GM19328 (cell line): ENCODE measurements at regions not wholly inside any gene's neighbourhood (a gene's known extent, or its start where the extent isn't known, plus 50 kb on each side); places are given as distances from the start of the nearest gene placed in this dataset.

Experiments
- ATAC-seq: cut with Tn5 transposase; IDR thresholded peaks from one replicate; pipeline ENCODE4 v1.9.1; 2021; ENCODE audit warnings: mild to moderate bottlenecking, moderate library complexity; ENCODE audit not compliant: unreplicated experiment

- no peak for ATAC-seq
Measured at GRCh38 chrX:39519030-39519488, 578.7 kb downstream of the BCOR start.

DNA sequence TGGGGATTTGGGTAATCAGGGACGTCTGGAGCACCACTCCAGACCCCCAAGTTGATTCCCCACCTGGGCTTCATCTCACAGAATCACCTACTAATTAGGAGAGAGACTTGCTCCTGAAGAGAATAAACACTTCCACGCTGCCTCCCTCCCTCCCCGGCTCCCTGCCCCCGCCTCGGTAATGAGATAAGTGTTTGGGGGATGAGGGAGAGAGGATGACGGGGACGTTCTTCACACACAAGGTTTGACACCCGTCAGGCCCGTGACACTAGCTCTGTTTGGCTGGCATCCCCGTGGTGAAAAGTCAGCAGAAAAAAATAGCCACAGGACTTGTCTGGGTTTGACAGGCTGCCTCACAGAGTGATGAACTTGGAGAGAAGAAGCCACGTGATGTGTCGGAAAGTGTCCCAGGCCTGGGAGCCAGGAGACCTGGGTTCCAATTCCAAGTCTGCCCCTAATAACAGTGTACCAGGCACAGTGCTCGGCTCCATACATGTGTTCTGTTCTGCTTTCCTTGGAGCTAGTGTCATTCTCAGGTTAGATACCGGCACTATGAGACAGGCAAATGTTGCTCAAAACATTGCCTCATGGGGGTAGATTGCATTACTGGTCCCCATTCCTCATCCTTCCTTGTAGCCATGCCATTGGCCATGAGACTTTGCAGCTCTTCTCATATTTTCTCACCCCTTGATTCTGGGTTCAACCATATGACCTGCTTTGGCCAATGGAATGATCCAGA, 578.0 kb downstream of the BCOR start:
- ATAC-seq: no peak

DNA sequence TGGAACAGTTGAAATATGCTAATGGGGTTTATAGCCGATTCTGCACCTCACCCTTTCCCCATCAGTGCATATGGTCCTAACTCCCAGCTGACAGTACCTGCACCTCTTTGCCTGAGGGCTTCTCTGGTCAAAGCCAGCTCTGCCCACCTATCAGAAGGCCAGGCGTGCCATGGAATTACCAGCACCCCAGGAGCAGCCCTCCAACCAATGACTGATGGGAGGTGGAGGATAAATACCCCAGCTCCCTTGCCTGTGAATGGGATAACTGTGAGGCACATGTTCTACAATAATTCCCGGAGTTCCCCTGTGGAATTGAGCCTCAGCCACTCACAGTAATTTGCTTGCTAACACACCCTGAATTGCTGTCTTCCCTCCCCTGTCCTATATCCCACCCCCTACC, 572.0 kb downstream of the BCOR start:
- ATAC-seq: no peak

- ATAC-seq: no peak
Measured at GRCh38 chrX:39527025-39527424, 570.7 kb downstream of the BCOR start.

GRCh38 chrX:39528161-39528916, 569.4 kb downstream of the BCOR start:
- ATAC-seq: no peak

DNA sequence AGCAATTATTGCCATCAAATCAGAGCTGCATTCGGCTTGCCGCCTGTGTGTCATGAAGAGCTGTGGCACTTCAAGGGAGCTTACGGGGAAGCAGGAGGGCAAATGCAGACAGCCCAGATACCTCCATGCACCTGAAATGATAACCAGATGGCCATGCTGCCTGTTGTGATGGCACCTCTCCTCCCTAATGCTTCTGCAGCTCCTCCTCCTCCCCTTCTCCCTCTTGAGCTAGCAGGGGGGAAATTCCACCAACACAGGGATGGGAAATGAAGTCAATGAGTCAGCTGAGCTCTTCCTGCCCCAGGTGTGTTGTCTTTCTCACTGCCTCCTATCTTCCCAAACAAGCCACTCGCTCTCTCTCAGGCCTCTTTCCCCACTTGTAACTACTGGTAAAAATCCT, 565.0 kb downstream of the BCOR start:
- no peak for ATAC-seq

DNA sequence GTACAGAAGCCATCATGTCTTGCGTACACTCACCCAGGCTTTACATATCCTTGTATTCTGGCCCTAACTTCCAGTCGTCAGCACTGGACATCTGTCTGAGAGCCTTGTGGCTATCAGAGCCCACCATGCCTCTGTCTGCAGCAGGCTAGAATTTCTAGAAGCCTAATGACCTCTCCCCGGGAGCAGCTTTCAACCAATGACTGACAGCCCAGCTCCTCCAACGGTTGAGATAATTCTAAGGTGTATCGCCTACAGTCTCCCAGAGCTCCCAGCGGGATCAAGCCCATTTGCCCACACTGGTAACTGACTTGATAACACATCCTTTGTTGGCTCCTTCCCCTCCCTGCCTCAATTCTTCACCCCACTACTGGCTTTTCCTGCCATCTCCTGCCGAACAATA, 562.8 kb downstream of the BCOR start:
- no peak for ATAC-seq

GRCh38 chrX:39536211-39536610, 561.5 kb downstream of the BCOR start:
- no peak for ATAC-seq

GRCh38 chrX:39541881-39542280, 555.9 kb downstream of the BCOR start:
- ATAC-seq: no peak

GRCh38 chrX:39542316-39542715, 555.4 kb downstream of the BCOR start:
- ATAC-seq: no peak

DNA sequence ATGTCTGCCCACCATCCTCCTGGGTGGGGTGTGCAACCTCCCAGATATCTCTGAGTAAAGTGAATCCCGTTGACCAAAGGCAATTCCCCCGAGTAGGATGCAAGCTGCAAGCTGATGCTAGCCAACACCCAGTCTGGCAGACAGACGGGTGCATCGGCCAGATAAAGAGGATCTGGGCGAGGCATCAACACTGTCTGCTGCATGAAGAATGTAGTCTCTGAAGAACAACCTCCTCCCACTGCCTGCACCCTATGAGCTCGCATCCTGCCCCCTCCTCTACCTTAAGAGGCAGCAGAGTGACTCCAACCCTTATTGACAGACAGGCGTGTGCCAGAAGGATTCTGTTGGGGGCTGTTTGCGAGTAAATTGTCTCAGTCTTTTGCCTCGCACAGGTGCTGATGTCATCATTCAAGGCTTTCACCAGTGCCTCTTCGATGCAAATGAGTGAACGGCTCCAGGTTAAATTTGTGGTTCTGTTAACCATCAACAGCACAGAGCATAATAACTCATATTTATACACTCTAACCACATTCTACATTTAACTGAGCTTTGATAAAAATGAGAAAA, 546.9 kb downstream of the BCOR start:
- ATAC-seq: no peak

DNA sequence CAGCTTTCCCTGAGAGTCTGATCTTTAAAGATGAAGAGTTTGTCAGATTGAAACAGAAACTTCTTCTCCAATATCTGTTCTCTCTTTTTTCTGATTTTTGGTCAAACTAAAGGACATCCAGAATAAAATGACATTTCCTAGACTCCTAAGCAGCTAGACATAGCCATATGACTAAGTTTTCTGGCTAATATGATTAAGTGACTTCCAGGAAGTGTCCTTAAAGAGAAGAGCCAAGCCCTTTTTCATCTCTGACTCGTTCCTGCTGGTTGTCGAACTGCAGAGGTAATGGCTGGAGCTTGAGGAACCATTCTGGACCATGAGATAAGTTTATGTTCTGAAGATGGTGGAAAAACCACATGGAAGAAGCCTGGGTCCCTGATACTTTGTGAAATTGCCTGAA, 546.0 kb downstream of the BCOR start:
- ATAC-seq: no peak

DNA sequence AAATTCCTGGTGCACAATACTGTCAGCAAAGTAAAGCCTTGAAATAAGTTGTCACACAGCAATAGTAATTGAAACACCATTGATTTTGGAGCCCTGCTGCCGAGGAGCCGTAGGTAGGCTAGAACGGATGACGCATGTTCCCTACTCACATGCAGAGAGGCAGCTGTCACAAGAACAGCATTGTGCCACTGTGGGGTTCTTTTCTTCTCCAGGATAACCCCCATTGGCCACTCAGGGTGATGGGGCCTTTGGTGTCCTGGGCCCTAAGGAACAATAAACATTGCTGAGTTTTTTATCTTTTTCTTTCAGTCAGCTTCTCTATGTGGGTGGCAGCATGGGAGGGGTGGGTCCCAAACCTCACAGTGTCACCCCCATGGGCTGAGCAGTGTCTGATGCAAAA, 542.3 kb downstream of the BCOR start:
- no peak for ATAC-seq

DNA sequence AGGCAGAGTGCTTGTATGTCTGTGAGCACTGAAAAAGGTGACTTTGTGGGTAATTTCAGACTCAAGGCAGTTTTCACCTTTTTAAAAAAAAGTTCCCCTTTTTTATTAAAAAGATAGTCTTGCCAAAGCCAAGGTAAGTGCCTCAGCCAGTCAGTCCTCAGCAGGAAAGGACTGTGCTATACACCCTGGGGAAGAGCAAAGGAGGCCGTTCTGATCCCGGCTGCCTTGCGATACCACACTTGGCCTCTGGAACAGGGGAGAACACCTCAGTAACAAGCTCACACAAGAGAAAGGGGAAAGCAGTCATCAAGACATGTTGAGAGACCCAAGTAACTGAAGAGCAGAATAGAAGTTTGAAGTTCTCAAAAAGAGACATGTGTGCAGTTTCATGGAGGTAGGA, 541.7 kb downstream of the BCOR start:
- no peak for ATAC-seq

DNA sequence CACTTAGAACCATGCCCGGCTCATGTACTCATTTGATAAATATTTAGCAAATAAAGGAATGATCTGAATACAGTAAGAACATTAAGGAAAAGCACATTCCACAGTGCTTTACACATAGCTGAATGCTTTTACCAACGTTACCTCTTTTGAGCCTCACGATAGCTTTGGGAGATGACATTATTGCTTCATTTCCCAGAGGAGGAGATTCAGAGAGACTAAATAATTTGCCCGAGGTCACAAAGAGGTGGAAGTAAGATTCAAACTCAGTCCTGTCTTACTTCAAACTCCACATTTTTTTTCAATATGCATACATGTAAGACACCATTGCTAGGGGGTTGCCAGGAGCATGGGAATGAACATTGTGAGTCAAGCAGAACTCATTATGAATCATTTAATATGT, 538.5 kb downstream of the BCOR start:
- no peak for ATAC-seq

GRCh38 chrX:39560271-39560670, 537.5 kb downstream of the BCOR start:
- ATAC-seq: no peak

- no peak for ATAC-seq
Measured at GRCh38 chrX:39563178-39563577, 534.6 kb downstream of the BCOR start.

GRCh38 chrX:39564751-39565150, 533.0 kb downstream of the BCOR start:
- ATAC-seq: no peak

DNA sequence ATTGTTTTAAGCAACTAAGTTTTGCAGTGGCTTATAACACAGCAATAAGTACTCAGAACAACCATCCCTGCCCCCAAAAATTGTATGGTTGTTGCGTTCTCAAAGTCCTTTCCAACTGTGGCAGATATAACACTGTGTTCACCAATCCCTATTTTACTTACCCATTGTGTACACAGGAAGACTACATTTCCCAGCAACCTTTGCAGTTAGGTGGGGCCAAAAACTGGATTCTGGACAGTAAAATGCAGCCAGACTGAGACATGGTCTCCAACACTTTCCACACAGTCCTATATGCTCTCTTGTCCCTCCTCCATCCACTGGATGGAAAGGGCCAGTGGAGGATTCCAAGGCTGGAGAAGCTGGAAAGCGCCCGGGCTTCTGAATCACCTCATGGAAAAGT, 523.6 kb downstream of the BCOR start:
- ATAC-seq: no peak

DNA sequence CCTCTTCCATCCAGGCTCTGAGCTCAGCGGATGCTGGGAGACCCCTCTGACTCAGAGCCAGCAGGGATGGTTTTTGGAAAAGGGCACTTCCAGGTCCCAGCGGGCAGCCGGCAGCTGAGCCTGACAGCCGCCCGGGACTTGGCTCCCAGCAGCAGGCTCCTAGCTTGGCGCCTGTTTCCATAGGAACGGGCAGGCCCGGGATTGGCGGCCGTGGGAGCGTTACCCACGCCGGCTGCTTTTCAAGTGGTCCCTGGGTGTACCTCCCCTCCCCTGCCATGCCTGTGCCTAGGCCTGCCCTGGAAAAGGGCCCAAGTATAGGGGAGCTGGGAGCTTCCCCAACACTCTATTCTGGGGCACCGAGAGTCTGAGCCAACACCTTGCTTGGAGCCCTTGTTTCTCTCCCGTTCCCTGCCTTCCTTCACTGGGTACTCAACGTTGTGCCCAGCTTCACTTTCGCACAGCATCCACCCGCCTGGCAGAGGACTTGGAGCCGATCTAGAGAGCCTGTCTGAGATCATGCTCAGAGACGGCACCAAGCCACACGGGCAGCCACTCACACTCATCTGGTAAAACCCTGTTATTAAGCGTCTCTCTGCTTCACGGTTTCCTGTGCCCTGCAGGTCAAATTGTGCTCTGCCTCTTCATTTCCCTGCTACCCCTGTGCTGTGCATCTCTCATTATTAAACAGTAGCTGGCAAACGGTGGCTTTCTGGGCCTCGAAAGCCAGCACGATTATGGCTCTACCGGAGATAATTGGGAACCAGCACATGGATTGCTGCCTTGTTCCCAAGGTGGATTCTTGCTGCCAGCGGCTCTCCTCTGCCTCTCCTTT, 521.5 kb downstream of the BCOR start:
- ATAC-seq: no peak
